Osteoblast (primary cell): ENCODE measurements at regions not wholly inside any gene's neighbourhood (a gene's known extent, or its start where the extent isn't known, plus 50 kb on each side); places are given as distances from the start of the nearest gene placed in this dataset.

Source experiments
- DNase-seq: peaks from one replicate; pipeline ENCODE4 v3.0.0; 2011; ENCODE audit warnings: low spot score, mixed read lengths; ENCODE audit not compliant: insufficient read length; ENCODE audit errors: missing footprints
- H2AFZ ChIP-seq: 2 replicates; pipeline ENCODE4 v1.6.0; 2011; ENCODE audit warnings: mild to moderate bottlenecking, low read length
- H3K27ac ChIP-seq: 2 replicates; pipeline ENCODE4 v1.5.1; 2011; ENCODE audit warnings: mild to moderate bottlenecking, low read depth, low read length, moderate library complexity
- H3K27me3 ChIP-seq: 2 replicates; pipeline ENCODE4 v1.6.0; 2012; ENCODE audit warnings: mild to moderate bottlenecking, control low read depth, inconsistent platforms, low read length, moderate library complexity; ENCODE audit not compliant: insufficient read depth
- H3K36me3 ChIP-seq: 2 replicates; pipeline ENCODE4 v1.5.1; 2011; ENCODE audit warnings: mild to moderate bottlenecking, low read length, control low read depth, moderate library complexity; ENCODE audit not compliant: insufficient read depth
- H3K4me1 ChIP-seq: 2 replicates; pipeline ENCODE4 v1.5.1; 2011; ENCODE audit warnings: mild to moderate bottlenecking, low read length, control low read depth, moderate library complexity; ENCODE audit not compliant: insufficient read depth
- H3K4me2 ChIP-seq: 2 replicates; pipeline ENCODE4 v1.6.0; 2011; ENCODE audit warnings: mild to moderate bottlenecking, low read length; ENCODE audit not compliant: insufficient read depth
- H3K4me3 ChIP-seq: fragments of 200-600 bp; sonication (generic); 3 replicates; pipeline ENCODE4 v1.5.1; 2012; ENCODE audit warnings: mild to moderate bottlenecking, low read length, inconsistent platforms; ENCODE audit not compliant: insufficient read depth
- H3K79me2 ChIP-seq: 2 replicates; pipeline ENCODE4 v1.6.0; 2012; ENCODE audit warnings: mild to moderate bottlenecking, low read length, control low read depth, inconsistent platforms; ENCODE audit not compliant: insufficient read depth
- H3K9me3 ChIP-seq: 2 replicates; pipeline ENCODE4 v1.5.1; 2011; ENCODE audit warnings: low read depth, low read length, control low read depth
- H4K20me1 ChIP-seq: 2 replicates; pipeline ENCODE4 v1.6.0; 2012; ENCODE audit warnings: mild to moderate bottlenecking, low read length, control low read depth; ENCODE audit not compliant: insufficient read depth
- CTCF ChIP-seq: IDR thresholded peaks from 2 replicates; pipeline ENCODE4 v1.5.1; 2011; ENCODE audit warnings: mild to moderate bottlenecking, low read depth, low read length, moderate library complexity; ENCODE audit errors: extremely low read depth

GRCh38 chr2:144711630-144712549 lies 192.0 kb upstream of the ZEB2 start:
- Histone ChIP-seq H3K36me3 (no peaks in the 10 kb centered on the region), H3K4me3 (no peak overlapping the region), H3K27me3 (no peaks in the 10 kb centered on the region), H3K27ac (no peak overlapping the region), H4K20me1 (no peaks in the 10 kb centered on the region), H3K9me3 (no peaks in the 10 kb centered on the region), H2AFZ (no peak overlapping the region), H3K4me1 (no peaks in the 10 kb centered on the region), H3K79me2 (no peaks in the 10 kb centered on the region), H3K4me2 (no peak overlapping the region)
- TF ChIP-seq CTCF = no peak
- no peak for DNase-seq

GRCh38 chr2:144711084-144711483 lies 191.2 kb upstream of the ZEB2 start:
- no peaks in the 10 kb centered on the region for H4K20me1 ChIP-seq
- no peaks in the 10 kb centered on the region for H3K79me2 ChIP-seq
- no peak overlapping the region for H3K27ac ChIP-seq
- H3K4me3 ChIP-seq = no peak overlapping the region
- DNase-seq = no peak
- no peaks in the 10 kb centered on the region for H3K4me1 ChIP-seq
- H3K4me2 ChIP-seq = no peak overlapping the region
- no peaks in the 10 kb centered on the region for H3K36me3 ChIP-seq
- no peaks in the 10 kb centered on the region for H3K27me3 ChIP-seq
- no peak for TF ChIP-seq CTCF
- H3K9me3 ChIP-seq = no peaks in the 10 kb centered on the region
- no peak overlapping the region for H2AFZ ChIP-seq

DNA sequence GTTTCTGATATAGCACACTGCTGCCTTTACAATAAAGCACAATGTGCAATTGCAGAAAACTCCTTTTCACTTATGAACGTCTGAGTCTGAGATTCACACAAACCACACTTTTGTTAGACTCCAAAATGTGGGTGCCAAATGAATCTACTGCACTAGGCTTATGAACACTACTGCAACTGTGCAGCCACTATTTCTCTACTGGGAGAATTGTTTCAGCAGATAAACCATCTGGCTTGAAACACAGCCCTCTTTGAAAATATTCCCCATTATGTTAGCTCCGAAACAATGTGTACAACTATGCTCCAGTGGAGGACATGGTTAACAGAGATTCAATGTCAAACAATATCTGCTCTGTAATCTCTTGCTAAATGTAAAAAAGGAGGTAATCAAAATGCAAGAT lies 188.7 kb upstream of the ZEB2 start:
- Histone ChIP-seq H2AFZ (no peak overlapping the region), H4K20me1 (no peaks in the 10 kb centered on the region), H3K9me3 (no peaks in the 10 kb centered on the region), H3K27me3 (no peaks in the 10 kb centered on the region), H3K79me2 (no peaks in the 10 kb centered on the region), H3K4me2 (no peak overlapping the region), H3K4me3 (no peak overlapping the region), H3K4me1 (peaks cover 5% of the 10 kb centered on the region), H3K27ac (no peak overlapping the region), H3K36me3 (no peaks in the 10 kb centered on the region)
- DNase-seq = no peak
- TF ChIP-seq CTCF = no peak

DNA sequence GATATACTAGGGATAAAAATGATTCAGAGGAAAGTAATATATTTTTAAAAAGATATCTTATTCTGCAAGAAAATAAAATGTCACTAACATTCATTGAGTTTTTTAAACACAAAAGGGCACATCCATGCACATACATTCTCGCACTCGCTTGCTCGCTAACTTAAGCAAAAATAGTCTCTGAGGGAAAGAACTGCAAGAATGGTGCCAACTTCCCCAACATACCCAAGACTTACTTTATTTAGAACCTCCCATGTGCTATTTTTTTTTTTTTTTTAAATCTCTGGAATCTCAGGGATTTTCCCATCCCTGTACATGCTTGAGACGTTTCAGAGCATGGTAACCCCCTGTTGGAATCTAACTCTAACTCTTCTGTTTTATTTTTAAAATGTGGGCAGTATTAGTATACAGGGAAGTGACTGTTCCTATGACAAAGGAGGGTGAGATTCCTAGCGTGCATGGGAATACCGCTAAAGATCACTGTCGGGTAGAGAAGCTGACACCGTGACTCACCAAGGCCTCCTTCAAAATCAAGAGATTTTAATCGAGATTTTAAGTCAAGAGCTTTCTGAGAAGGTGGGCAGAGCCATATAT lies 187.9 kb upstream of the ZEB2 start:
- H3K27ac ChIP-seq = no peak overlapping the region
- H3K4me3 ChIP-seq = no peak overlapping the region
- DNase-seq = no peak
- H3K9me3 ChIP-seq = no peaks in the 10 kb centered on the region
- H2AFZ ChIP-seq = no peak overlapping the region
- no peak for TF ChIP-seq CTCF
- H3K79me2 ChIP-seq = no peaks in the 10 kb centered on the region
- no peaks in the 10 kb centered on the region for H3K36me3 ChIP-seq
- no peak overlapping the region for H3K4me2 ChIP-seq
- peaks cover 5% of the 10 kb centered on the region for H3K4me1 ChIP-seq
- H3K27me3 ChIP-seq = no peaks in the 10 kb centered on the region
- no peaks in the 10 kb centered on the region for H4K20me1 ChIP-seq
